ENCODE measurements at regions not wholly inside any gene's neighbourhood (a gene's known extent, or its start where the extent isn't known, plus 50 kb on each side); places are given as distances from the start of the nearest gene placed in this dataset.

DNA sequence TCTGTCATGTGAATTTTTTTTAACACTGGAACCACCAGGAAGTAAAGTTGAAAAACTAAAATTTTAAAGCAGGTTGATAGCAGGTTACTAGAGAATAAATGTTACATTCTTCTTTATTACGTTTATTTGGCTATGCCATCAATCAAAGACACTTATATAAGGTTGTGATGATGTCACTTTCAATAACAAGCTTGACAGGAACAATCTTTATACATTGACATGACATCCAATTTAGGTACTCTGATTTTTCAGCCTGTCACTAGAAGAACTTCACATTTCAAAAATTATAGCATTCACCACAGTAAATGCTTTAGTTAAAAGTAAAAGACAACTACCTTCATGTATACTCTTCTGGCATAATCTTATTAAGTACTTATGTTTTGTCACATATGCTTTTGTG, 696.8 kb upstream of the NCAM2 start:
- DNase-seq, result no peak

DNA sequence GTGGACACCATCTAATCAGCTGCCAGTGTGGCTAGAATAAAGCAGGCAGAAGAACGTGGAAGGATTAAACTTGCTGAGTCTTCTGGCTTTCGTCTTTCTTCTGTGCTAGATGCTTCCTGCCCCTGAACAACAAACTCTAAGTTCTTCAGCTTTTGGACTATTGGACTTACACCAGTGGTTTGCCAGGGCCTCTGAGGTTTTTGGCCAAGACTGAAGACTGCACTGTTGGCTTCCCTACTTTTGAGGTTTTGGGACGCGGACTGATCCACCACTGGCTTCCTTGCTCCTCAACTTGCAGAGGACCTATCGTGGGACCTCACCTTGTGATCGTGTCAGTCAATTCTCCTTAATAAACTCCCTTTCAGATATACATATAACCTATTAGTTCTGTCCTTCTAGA, 696.1 kb upstream of the NCAM2 start:
- DNase-seq, result no peak

DNA sequence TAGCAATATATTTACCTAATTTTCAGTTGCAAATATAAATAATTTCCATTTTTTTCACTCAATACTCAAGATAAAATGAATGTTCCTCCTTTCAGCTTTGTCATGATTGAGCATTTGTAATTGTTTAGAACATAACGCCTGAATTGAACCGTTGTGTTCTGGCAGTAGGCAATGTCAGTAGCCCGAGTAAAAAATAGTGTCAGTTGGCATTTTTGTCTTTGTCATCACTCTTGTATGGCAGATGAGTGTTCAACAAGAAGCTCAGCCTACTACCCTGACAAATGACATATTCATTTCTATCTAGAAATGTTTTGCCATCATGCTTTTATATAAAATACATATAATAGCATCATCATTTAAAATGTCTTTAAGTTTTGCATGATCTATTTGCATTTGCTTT, 691.4 kb upstream of the NCAM2 start:
- DNase-seq, result no peak

- no peak for DNase-seq
Observed at GRCh38 chr21:20308586-20309315, 689.5 kb upstream of the NCAM2 start.

DNA sequence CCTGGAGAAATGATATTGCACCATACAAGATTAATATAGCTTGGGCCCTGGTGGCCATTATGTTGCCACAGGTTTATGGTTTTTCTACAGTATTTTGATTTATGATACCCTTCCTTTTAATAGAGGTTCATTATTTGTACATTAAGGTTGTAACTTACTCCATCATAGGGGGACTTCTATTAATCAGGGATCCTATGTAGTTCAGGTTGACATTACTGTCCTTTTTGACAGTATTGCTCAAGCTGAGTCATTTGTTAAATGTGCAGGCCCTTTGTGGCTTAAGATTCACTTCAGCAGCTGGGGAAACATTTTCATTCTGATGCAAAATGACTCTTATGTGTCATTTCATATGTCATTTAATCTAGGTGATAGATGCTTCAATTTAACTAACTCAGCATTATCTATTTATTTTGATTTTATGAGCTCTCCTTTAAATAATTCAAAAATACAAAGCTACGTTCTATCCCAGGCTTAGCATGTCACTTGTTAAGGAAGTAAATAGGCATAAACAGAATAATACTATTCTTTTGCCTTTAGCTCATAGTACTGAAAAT, 686.9 kb upstream of the NCAM2 start:
- no peak for DNase-seq

DNA sequence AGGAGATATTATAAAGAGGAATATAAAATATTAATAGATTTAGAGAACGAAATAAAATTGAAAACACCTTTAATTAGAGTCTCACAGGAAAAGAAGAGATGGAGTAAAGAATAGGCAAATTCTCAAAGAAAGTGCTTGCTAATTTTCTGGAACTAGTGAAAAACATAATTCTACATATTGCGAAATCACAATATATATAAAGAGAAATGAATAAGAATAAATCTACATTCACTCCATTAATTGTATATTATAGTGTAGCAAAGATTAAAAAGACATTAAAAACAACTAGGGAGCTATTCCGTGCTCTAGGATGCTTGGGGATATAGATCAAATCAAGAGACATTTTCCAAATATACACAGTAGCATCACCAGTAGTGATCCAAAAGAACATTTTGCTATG, 685.2 kb upstream of the NCAM2 start:
- DNase-seq, result no peak

DNA sequence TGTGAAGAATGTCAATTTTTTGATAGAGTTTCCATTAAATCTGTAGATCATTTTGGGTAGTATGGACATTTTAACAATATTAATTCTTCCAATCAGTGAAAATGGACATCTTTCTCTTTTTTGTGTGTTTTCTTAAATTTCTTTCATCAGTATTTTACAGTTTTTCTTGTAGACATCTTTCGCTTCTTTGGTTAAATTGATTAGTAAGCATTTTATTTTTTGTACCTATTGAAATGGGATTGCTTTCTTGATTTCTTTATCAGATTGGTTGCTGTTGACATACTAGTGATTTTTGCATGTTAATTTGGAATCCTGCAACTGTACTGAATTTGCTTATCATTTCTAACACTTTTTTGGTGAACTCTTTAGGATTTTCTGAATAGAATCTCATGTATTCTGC, 683.2 kb upstream of the NCAM2 start:
- no peak for DNase-seq

GRCh38 chr21:20329636-20330035, 668.6 kb upstream of the NCAM2 start:
- no peak for DNase-seq

GRCh38 chr21:20330652-20331051, 667.6 kb upstream of the NCAM2 start:
- DNase-seq, result no peak

DNA sequence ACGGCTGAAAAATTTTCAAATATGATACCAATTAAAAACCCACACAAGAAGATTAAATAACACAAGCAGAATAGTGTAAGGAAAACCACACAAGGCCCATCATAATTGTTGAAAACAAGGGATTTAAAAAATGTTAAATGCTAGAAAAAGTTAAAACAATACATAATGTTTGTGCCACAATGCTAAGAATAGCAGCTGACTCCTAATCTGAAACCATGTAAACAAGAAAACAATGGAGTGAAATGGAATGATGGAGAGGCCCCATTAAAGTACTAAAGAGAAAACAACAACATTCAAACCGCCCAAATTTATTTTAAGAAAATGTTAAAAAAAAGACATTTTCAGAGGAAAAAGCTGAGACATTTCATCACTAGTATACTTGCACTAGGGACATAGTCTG, 663.6 kb upstream of the NCAM2 start:
- no peak for DNase-seq

DNA sequence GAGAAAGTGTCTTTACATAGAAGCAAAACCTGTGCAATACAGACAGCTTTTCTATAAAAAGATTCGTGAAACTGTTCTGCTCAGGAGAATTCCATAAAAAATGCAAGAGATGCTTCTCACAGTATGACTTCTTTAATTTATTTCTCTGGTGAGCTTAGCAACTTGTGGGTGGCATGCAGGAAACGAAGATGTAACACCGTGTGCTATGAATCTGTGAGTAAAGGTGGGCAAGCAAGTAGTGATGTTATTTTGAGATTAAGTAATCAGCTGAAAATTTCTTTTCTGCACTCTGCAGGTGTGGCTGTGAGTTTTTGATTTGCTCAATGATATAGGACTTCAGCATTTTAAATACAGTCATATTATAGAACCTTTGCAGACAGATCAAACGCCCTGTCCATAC, 656.8 kb upstream of the NCAM2 start:
- DNase-seq, result no peak

DNA sequence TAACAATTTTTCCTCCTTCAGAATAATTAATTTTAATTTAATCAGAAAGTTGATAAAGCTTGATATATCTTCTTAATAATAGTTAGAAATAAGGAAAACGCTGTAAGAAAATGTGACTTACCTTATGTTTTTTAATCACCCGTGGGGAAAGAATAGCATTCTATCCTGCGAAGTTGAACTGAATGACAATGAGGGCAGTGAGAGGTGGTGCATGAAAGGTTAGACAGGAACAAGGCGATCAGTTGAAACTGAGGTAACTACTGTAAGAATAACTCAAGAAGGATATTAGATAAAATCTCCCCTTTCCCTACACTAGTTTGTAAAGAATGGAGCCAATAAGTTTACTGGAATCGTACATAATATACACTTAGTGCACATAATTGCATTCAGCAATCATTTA, 655.0 kb upstream of the NCAM2 start:
- no peak for DNase-seq

DNA sequence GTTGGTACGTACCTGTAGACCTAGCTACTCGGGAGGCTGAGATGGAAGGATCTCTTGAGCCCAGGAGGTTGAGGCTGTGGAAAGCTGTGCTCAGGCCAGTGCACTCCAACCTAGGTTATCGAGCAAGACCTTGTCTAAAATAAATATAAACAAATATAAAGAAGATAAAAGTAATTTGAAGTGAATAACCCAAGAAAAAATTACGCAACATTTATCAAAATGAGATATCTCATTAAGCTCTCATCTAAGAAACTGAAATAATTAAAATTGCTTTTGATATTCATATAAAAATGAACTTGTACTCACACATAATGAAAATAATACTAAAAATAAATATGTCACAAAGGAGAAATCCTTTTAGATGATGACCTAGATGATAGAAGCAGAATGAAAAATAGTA, 647.1 kb upstream of the NCAM2 start:
- no peak for DNase-seq

DNA sequence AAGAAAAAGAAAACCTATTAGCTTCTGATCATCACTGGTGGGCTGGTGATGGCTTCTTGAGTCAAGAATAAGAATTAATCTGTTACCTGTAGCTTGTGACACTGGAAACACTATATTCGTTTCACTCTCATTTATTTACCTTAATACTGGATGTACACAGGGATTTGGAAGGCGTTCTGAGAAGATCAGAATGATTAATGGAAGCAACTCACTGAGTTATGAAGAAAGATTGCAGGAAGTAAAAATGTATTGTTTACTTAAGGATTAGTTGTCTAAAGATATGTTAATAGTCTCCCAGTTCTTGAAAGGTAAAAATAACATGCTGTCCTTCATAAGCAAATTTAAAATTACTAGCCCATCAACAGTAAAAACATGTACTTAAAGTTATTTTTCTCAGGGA, 644.9 kb upstream of the NCAM2 start:
- no peak for DNase-seq

DNA sequence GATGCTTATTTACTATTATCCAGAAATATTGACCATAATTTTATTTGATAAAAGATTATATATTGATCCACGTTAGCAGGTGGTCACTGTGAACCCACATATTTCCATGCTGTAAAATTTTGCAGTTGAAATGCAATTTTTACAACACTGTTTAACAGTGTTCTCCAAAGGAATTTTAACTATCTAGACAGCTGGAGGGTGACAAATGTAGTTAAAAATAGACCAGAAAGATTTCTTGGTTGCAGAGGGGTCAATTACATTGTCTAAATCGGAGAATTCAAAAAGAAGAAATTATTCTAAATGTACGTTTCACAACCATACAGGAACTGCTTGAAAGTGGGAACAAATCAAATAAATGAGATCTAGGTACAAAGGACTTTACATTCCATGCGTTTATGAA, 625.2 kb upstream of the NCAM2 start:
- DNase-seq, result no peak

DNA sequence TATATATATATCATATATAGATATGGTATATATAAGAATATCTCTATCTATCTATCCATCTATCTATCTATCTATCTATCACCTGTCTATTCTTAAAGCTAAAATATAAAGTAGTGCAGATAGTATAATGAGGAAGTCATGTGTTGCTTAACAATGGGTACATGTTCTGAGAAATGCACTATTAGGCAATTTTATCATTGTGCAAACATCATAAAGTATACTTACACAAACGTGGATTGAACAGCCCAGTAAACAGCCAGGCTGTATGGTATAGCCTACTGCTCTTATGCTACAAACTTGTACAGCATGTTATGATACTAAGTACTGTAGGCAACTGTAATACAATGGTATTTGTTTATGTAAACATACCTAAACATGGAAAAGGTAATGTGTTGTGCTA, 621.0 kb upstream of the NCAM2 start:
- DNase-seq, result no peak

DNA sequence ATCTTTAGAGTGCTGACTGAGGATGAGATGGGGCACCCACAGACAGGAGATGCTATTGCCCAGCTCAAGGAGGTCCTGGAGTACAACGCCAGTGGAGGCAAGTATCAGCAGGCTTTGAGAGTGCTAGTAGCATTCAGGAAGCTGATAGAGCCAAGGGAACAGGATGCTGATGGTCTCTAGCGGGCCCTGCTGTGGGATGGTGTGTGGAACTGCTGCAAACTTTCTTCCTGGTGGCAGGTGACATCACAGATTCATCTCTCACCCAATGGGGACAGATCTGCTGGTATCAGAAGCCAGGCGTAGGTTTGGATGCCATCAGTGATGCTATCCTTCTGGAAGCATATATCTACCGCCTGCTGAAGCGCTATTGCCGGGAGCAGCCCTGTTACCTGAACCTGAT, 609.8 kb upstream of the NCAM2 start:
- no peak for DNase-seq

GRCh38 chr21:20396798-20397197, 601.4 kb upstream of the NCAM2 start:
- DNase-seq, result no peak

DNA sequence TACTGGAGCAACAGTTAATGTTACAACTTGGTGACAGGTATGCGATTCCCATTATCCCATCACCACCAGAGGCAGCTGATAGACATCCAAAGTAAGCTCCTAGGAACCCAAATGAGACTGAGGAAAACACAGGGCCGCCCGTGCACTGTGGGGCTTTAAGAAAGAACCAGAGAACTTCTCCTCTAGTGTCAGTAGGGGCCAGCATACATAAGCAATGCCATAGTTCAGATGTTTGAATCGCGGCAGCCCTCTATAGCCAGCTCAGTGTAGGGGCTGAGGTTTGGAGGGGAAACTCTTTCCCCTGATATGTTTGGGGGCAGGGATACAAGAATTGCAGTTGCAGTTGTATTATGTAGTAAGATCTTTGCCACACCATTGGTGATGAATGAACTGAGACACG, 593.3 kb upstream of the NCAM2 start:
- DNase-seq, result no peak

DNA sequence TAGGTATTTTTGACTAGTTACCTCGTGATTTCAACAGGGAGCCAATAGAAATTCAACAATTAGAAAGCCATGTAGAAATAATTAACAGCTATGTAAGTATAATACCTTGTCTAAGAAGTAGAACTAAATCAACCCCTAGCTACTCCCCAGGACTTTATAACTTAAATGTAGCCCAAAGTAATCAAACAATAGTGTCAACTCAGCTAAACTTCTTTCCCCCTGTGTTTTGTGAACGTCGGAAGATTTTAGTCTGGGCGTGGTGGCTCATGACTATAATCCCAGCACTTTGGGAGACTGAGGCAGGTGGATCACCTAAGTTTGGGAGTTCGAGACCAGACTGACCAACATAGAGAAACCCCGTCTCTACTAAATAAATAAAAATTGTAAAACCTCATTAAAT, 579.9 kb upstream of the NCAM2 start:
- DNase-seq, result no peak

DNA sequence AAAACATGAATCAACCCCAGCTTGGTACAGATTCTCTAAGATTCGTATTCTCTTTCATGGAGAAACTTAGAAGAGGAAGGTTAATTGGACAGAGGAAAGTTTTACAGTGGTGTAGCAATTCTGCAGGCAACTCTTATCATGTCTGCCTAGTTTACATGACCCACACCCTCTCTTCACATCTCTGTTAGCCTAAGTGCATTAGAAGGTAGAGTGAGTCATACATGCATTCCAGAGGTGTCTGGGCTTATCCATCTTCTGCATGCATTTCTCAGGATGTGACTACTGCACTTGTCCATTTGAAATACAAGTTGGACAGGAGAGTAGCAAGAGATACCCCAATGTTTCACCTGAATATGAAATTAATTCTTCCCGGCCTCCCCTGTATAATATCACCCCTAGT, 578.4 kb upstream of the NCAM2 start:
- no peak for DNase-seq

DNA sequence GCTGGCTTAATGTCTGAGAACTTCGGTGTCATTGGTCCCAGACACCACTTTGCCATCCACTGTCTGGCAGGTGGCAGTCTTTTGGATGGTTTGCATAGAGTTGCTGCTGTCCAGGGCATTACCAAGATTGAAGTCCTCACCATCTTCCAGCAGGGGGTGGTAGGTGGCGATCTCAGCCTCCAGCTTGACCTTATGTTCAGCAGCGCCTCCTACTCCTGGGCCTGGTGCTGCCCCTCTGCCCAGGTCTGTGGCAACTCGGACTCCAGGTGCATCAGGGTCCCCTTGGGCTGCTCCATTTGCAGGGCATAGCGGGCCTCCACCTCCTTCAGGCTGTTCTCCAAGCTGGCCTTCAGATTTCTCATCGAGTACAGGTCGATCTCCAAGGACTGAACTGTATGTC, 573.3 kb upstream of the NCAM2 start:
- no peak for DNase-seq

- DNase-seq, result no peak
Observed at GRCh38 chr21:20425856-20426255, 572.4 kb upstream of the NCAM2 start.

GRCh38 chr21:20440338-20440737, 557.9 kb upstream of the NCAM2 start:
- DNase-seq, result no peak

DNA sequence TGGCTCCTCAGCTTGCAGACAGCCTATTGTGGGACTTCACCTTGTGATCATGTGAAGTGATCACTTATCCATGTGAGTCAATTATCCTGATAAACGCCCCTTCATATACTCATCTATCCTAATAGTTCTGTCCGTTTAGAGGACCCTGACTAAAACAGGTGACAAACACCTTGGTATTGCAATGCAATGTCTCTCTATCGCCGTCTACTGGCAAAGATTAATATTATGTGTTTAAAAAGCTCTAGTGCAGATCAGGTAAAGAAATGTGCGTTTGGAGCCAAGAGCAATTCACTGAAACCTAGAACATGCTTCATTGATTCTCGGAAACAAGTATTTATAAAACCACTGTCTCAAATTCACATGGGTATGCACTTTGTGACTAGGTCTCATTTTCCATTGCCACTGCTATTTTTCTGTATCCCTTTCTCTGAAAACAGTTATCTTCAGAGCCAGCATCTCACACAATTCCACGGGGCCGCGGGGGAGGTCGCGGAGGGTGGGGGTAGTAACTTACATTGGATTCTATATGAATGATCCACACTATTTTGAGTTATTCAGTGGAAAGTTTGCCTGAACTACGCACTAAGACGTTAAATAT, 554.6 kb upstream of the NCAM2 start:
- peak in 1 of 2 experiments; percentile 5 for DNase-seq

Measured in NCI-H187 (cell line).